HepG2 (cell line): ENCODE measurements at regions not wholly inside any gene's neighbourhood (a gene's known extent, or its start where the extent isn't known, plus 50 kb on each side); places are given as distances from the start of the nearest gene placed in this dataset.

Experiments used
- ATAC-seq: fragments of 200-7000 bp; cut with Tn5 transposase; 3 replicates; pipeline ENCODE4 v1.9.1; 2020; ENCODE audit warnings: mild to moderate bottlenecking, moderate library complexity
- BruUV-seq: library from RNA; stranded (reverse); fragments of 400-500 nt; replicated peaks from 2 replicates; lab custom pipeline; 2021; lab: Mats Ljungman, UMichigan
- CTCF ChIA-PET: fragments of 300-600 bp; formaldehyde crosslinking; extraction: SDS; loops from one replicate; lab custom pipeline; 2021; ENCODE audit warnings: low total read pairs, inconsistent platforms, low intra/inter-chr PET ratio; lab: Yijun Ruan, JAX
- POLR2A ChIA-PET: fragments of 350-600 bp; sonication (Branson Sonifier 250); formaldehyde crosslinking; loops from one replicate; lab custom pipeline; 2020; ENCODE audit warnings: antibody characterized with exemption, inconsistent platforms; lab: Yijun Ruan, JAX
- DNase-seq: peaks from one replicate; pipeline ENCODE4 v3.0.0-alpha.2; 2015; ENCODE audit warnings: low spot score
- FAIRE-seq: peaks from 3 replicates; lab custom pipeline; 2011; peaks lifted over from hg19 to GRCh38; lab: Jason Lieb, UNC
- H2AFZ ChIP-seq: one replicate; pipeline ENCODE4 v1.6.1; 2011; ENCODE audit warnings: low read length, inconsistent platforms
- H3K27ac ChIP-seq: fragments of 300-600 bp; 3 replicates; pipeline ENCODE4 v1.8.0; 2011; ENCODE audit warnings: mixed run types, mild to moderate bottlenecking, mixed read lengths, low read length, inconsistent platforms; ENCODE audit not compliant: insufficient read depth; ENCODE audit errors: extremely low read length
- H3K27me3 ChIP-seq, 2 experiments: fragments of 200-600 bp in 1 of 2; 2 replicates in 1 of 2; 3 replicates in 1 of 2; pipeline versions ENCODE4 v1.6.0 to v1.8.0; 2011; ENCODE audit warnings: low read length in 2 of 2, mild to moderate bottlenecking in 2 of 2, moderate library complexity in 2 of 2, inconsistent platforms in 1 of 2; ENCODE audit not compliant: insufficient read depth in 2 of 2, control insufficient read depth in 1 of 2
- H3K36me3 ChIP-seq, 2 experiments: fragments of 200-600 bp in 1 of 2; replicated peaks in 1 of 2; 2 replicates in 1 of 2; 3 replicates in 1 of 2; pipeline versions ENCODE4 v1.5.1 to v1.8.0; 2011; ENCODE audit warnings: low read length in 2 of 2, inconsistent platforms in 1 of 2; ENCODE audit not compliant: insufficient read depth in 2 of 2, control insufficient read depth in 1 of 2
- H3K4me1 ChIP-seq: 2 replicates; pipeline ENCODE4 v1.5.1; 2012; ENCODE audit warnings: low read length, inconsistent platforms; ENCODE audit not compliant: insufficient read depth
- H3K4me2 ChIP-seq: 2 replicates; pipeline ENCODE4 v1.6.0; 2011; ENCODE audit warnings: low read depth, low read length, inconsistent platforms
- H3K4me3 ChIP-seq, 3 experiments: fragments of 200-600 bp in 1 of 3; sonication (generic), shearing (Covaris generic) in 1 of 3; replicated peaks in 1 of 3; 2 replicates each; pipeline ENCODE4 v1.5.1; 2011 to 2016; ENCODE audit warnings: low read length in 3 of 3, inconsistent platforms in 2 of 3, low read depth in 2 of 3, mild to moderate bottlenecking in 2 of 3, control low read depth in 1 of 3, mixed read lengths in 1 of 3; ENCODE audit not compliant: insufficient read depth in 1 of 3
- H3K79me2 ChIP-seq: one replicate; pipeline ENCODE4 v1.6.1; 2011; ENCODE audit warnings: low read length, inconsistent platforms; ENCODE audit not compliant: insufficient read depth
- H3K9ac ChIP-seq: 2 replicates; pipeline ENCODE4 v1.6.0; 2011; ENCODE audit warnings: mild to moderate bottlenecking, low read depth, low read length, inconsistent platforms; ENCODE audit not compliant: insufficient read depth
- H3K9me3 ChIP-seq: 2 replicates; pipeline ENCODE4 v1.5.1; 2012; ENCODE audit warnings: mild to moderate bottlenecking, low read length
- H4K20me1 ChIP-seq: 2 replicates; pipeline ENCODE4 v1.6.0; 2011; ENCODE audit warnings: inconsistent platforms, mild to moderate bottlenecking, low read length, moderate library complexity; ENCODE audit not compliant: insufficient read depth
- CC2D1A ChIP-seq: sonication (generic); formaldehyde crosslinking; IDR thresholded peaks from 2 replicates; pipeline ENCODE4 v1.8.1; 2023; ENCODE audit warnings: mild to moderate bottlenecking, missing genetic modification reagents
- HMG20B ChIP-seq: conservative IDR thresholded peaks from 2 replicates; pipeline ENCODE4 v1.6.1; 2016; ENCODE audit warnings: missing genetic modification reagents, missing compliant biosample characterization
- KAT7 ChIP-seq: IDR thresholded peaks from 2 replicates; pipeline ENCODE4 v1.6.1; 2018; ENCODE audit warnings: borderline replicate concordance, missing compliant biosample characterization
- MED8 ChIP-seq: sonication (generic); formaldehyde crosslinking; IDR thresholded peaks from 2 replicates; pipeline ENCODE4 v1.8.1; 2023; ENCODE audit warnings: mild to moderate bottlenecking, missing genetic modification reagents; ENCODE audit not compliant: insufficient replicate concordance
- MEIS1 ChIP-seq: sonication (generic); formaldehyde crosslinking; IDR thresholded peaks from 2 replicates; pipeline ENCODE4 v1.9.0; 2021; ENCODE audit warnings: mild to moderate bottlenecking, missing genetic modification reagents, moderate library complexity, borderline replicate concordance
- NAIF1 ChIP-seq: sonication (generic); formaldehyde crosslinking; IDR thresholded peaks from 2 replicates; pipeline ENCODE4 v1.5.0; 2020; ENCODE audit warnings: mild to moderate bottlenecking, missing genetic modification reagents, borderline replicate concordance
- SP4 ChIP-seq: sonication (generic); formaldehyde crosslinking; IDR thresholded peaks from 2 replicates; pipeline ENCODE4 v1.8.1; 2023; ENCODE audit warnings: mild to moderate bottlenecking, missing genetic modification reagents
- ZFYVE20 ChIP-seq: sonication (generic); formaldehyde crosslinking; IDR thresholded peaks from 2 replicates; pipeline ENCODE4 v1.8.0; 2023; ENCODE audit warnings: low read depth, mild to moderate bottlenecking, moderate library complexity, missing genetic modification reagents, borderline replicate concordance
- ZIK1 ChIP-seq: sonication (generic); formaldehyde crosslinking; IDR thresholded peaks from 2 replicates; pipeline ENCODE4 v1.5.0; 2020; ENCODE audit warnings: mild to moderate bottlenecking, low read depth, missing genetic modification reagents, borderline replicate concordance
- ZNF20 ChIP-seq: sonication (generic); formaldehyde crosslinking; IDR thresholded peaks from 2 replicates; pipeline ENCODE4 v1.4.0; 2020; ENCODE audit warnings: mild to moderate bottlenecking, moderate library complexity, missing genetic modification reagents
- ZNF253 ChIP-seq: sonication (generic); formaldehyde crosslinking; IDR thresholded peaks from 2 replicates; pipeline ENCODE4 v1.8.0; 2022; ENCODE audit warnings: mild to moderate bottlenecking, missing genetic modification reagents, borderline replicate concordance
- ZNF670 ChIP-seq: sonication (generic); formaldehyde crosslinking; IDR thresholded peaks from 2 replicates; pipeline ENCODE4 v1.8.0; 2022; ENCODE audit warnings: mild to moderate bottlenecking, missing genetic modification reagents, borderline replicate concordance
- ZNF777 ChIP-seq: sonication (generic); formaldehyde crosslinking; IDR thresholded peaks from 2 replicates; pipeline ENCODE4 v1.4.0; 2020; ENCODE audit warnings: missing genetic modification reagents
- ZSCAN25 ChIP-seq: sonication (generic); formaldehyde crosslinking; IDR thresholded peaks from 2 replicates; pipeline ENCODE4 v1.8.0; 2022; ENCODE audit warnings: mild to moderate bottlenecking, missing genetic modification reagents
- WGBS: methylation state at CpG from one replicate; pipeline ENCODE4 v1.1.6; 2017; ENCODE audit warnings: low lambda C conversion rate; 5-methylcytosine and 5-hydroxymethylcytosine counted together
- in situ Hi-C: cut with HindIII; loops from 2 replicates; pipeline ENCODE4 v1.10.0; 2017; ENCODE audit warnings: low pct_unique_long_range_greater_than_20kb; ENCODE audit not compliant: extremely low pct_ligation_motif_present
- intact Hi-C: fragments of 100-400 bp; cut with micrococcal nuclease; formaldehyde crosslinking; loops from one replicate; pipeline ENCODE4 v1.10.0; 2022; ENCODE audit not compliant: unreplicated experiment
- TF ChIP-seq, protein P1 (sequence below): sonication (generic); formaldehyde crosslinking; IDR thresholded peaks from 2 replicates; pipeline ENCODE4 v1.5.1; 2020; ENCODE audit warnings: missing genetic modification reagents, mild to moderate bottlenecking, borderline replicate concordance

DNA sequence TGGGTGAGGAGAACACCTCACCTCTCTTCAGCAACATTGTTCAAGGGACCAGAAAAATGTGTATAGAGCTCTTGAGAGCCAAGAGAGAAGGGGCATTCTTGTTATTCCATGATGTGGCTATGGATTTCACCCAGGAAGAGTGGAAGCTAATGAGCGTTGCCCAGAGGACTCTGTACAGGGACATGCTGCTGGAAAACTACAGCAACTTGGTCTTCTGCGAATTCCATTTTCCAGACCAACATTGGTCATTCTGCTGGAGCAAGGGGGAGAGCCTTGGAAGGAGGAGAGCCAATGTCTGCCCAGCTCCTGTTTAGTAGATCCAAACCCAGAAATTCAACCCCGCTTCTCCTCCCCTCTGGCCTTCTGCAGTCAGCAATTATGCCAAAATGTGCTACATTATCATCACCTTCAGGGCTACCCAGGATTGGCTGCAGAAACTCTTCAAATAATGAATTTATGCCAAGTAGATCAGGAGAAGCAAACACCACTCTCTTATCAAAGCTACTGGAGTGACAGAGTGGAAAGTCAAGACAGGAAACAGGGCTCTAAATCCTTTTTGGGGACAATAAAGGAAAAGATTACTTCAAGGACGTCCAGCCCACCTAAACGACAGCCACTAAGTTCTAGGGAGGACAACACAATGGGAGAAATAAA is 707.5 kb upstream of the LUZP2 start:
- no peaks in the 10 kb centered on the region for H3K79me2 ChIP-seq
- ChIA-PET POLR2A (no interaction called here), CTCF (no interaction called here)
- TF ChIP-seq SP4 (no peak), MEIS1 (CRISPR knock-in tag) (no peak)
- H3K27me3 ChIP-seq: no peaks in the 10 kb centered on the region
- H2AFZ ChIP-seq: peak overlapping the region; percentile 48
- H3K27ac ChIP-seq: no peak overlapping the region
- in situ Hi-C loops: no loop called here
- 29% methylated on average over 5 of the region's 5 CpGs for WGBS
- intact Hi-C loops: no loop called here
- no peaks in the 10 kb centered on the region for H3K36me3 ChIP-seq
- no peak overlapping the region for H3K9ac ChIP-seq
- H3K4me2 ChIP-seq: no peak overlapping the region
- H3K9me3 ChIP-seq: no peaks in the 10 kb centered on the region
- DNase-seq (no peak), FAIRE-seq (no peak), ATAC-seq (no peak)
- H3K4me3 ChIP-seq: no peak overlapping the region
- BruUV-seq: no TSS peak
- H4K20me1 ChIP-seq: no peaks in the 10 kb centered on the region
- peaks cover 35% of the 10 kb centered on the region for H3K4me1 ChIP-seq

DNA sequence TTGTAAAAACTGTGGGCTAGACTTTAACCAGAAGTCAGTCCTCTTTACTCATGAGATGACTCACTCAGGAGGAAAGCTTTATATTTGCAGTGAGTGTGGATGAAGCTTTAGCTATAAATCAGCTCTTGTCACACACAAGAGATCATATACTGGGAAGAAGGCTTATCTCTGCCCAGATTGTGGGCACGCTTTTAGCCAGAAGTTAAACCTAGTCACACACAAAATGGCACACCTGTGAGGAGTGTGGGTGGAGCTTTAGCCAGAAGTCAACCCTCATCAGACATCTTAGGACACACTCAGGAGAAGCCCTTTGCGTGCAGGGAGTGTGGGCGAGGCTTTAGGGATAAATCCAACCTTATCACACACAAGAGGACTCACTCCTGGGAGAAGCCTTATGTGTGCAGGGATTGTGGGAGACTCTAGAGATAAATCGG is 706.9 kb upstream of the LUZP2 start:
- Histone ChIP-seq H3K9ac (no peak overlapping the region), H3K4me2 (no peak overlapping the region), H3K79me2 (no peaks in the 10 kb centered on the region), H4K20me1 (no peaks in the 10 kb centered on the region), H3K27me3 (no peaks in the 10 kb centered on the region), H3K4me1 (peaks cover 35% of the 10 kb centered on the region), H3K9me3 (no peaks in the 10 kb centered on the region), H3K4me3 (no peak overlapping the region), H3K27ac (no peak overlapping the region), H2AFZ (no peak overlapping the region), H3K36me3 (no peaks in the 10 kb centered on the region)
- intact Hi-C loops (no loop called here), in situ Hi-C loops (no loop called here)
- TF ChIP-seq CC2D1A: no peak
- no peak for TF ChIP-seq ZNF670 (CRISPR knock-in tag)
- no peak for TF ChIP-seq ZIK1 (CRISPR knock-in tag)
- no peak for TF ChIP-seq ZNF20 (CRISPR knock-in tag)
- TF ChIP-seq HMG20B (CRISPR knock-in tag): no peak
- TF ChIP-seq ZNF253 (CRISPR knock-in tag): no peak
- no peak for TF ChIP-seq NAIF1 (CRISPR knock-in tag)
- no peak for TF ChIP-seq MED8
- TF ChIP-seq KAT7 (CRISPR knock-in tag): no peak
- TF ChIP-seq, protein P1, sequence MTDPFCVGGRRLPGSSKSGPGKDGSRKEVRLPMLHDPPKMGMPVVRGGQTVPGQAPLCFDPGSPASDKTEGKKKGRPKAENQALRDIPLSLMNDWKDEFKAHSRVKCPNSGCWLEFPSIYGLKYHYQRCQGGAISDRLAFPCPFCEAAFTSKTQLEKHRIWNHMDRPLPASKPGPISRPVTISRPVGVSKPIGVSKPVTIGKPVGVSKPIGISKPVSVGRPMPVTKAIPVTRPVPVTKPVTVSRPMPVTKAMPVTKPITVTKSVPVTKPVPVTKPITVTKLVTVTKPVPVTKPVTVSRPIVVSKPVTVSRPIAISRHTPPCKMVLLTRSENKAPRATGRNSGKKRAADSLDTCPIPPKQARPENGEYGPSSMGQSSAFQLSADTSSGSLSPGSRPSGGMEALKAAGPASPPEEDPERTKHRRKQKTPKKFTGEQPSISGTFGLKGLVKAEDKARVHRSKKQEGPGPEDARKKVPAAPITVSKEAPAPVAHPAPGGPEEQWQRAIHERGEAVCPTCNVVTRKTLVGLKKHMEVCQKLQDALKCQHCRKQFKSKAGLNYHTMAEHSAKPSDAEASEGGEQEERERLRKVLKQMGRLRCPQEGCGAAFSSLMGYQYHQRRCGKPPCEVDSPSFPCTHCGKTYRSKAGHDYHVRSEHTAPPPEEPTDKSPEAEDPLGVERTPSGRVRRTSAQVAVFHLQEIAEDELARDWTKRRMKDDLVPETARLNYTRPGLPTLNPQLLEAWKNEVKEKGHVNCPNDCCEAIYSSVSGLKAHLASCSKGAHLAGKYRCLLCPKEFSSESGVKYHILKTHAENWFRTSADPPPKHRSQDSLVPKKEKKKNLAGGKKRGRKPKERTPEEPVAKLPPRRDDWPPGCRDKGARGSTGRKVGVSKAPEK (CRISPR knock-in tag): no peak
- TF ChIP-seq ZFYVE20 (CRISPR knock-in tag): no peak
- no peak for TF ChIP-seq ZNF777 (CRISPR knock-in tag)
- no peak for TF ChIP-seq ZSCAN25
- DNase-seq (no peak), FAIRE-seq (no peak), ATAC-seq (no peak; the same call in 2 of the 3 replicates)
- ChIA-PET POLR2A (no interaction called here), CTCF (no interaction called here)
- WGBS: 41% methylated on average over 2 of the region's 4 CpGs
- no TSS peak for BruUV-seq
